Loucy (cell line): ENCODE measurements at regions not wholly inside any gene's neighbourhood (a gene's known extent, or its start where the extent isn't known, plus 50 kb on each side); places are given as distances from the start of the nearest gene placed in this dataset.

Source experiments
- H2AFZ ChIP-seq: fragments of 200-600 bp; sonication (generic); 2 replicates; pipeline ENCODE4 v1.6.0; 2016; ENCODE audit warnings: antibody characterized with exemption, mild to moderate bottlenecking, low read length, moderate library complexity
- H3F3A ChIP-seq: fragments of 200-600 bp; 2 replicates; pipeline ENCODE4 v1.6.0; 2016; ENCODE audit warnings: antibody characterized with exemption, low read depth, mild to moderate bottlenecking
- H3K27me3 ChIP-seq: fragments of 200-600 bp; sonication (generic); 2 replicates; pipeline ENCODE4 v1.6.1; 2014; ENCODE audit warnings: low read length, mild to moderate bottlenecking; ENCODE audit not compliant: insufficient read depth, poor library complexity, severe bottlenecking
- H3K36me3 ChIP-seq: fragments of 200-600 bp; sonication (generic); 2 replicates; pipeline ENCODE4 v1.6.1; 2016; ENCODE audit warnings: low read length; ENCODE audit not compliant: insufficient read depth
- H3K4me1 ChIP-seq: fragments of 200-600 bp; sonication (generic); 2 replicates; pipeline ENCODE4 v1.5.1; 2014; ENCODE audit warnings: low read length, mild to moderate bottlenecking; ENCODE audit not compliant: insufficient read depth, poor library complexity, severe bottlenecking
- H3K4me2 ChIP-seq: fragments of 200-600 bp; sonication (generic); 2 replicates; pipeline ENCODE4 v1.6.0; 2014; ENCODE audit warnings: antibody characterized with exemption, low read length, low read depth, mild to moderate bottlenecking; ENCODE audit not compliant: poor library complexity, severe bottlenecking
- H3K4me3 ChIP-seq: fragments of 200-600 bp; sonication (generic); 2 replicates; pipeline ENCODE4 v1.5.1; 2014; ENCODE audit warnings: low read length, mild to moderate bottlenecking, mixed read lengths; ENCODE audit not compliant: poor library complexity, severe bottlenecking
- H3K79me2 ChIP-seq: fragments of 200-600 bp; sonication (generic); 2 replicates; pipeline ENCODE4 v1.6.1; 2014; ENCODE audit warnings: low read length; ENCODE audit not compliant: insufficient read depth
- H3K9ac ChIP-seq: fragments of 200-600 bp; sonication (generic); 2 replicates; pipeline ENCODE4 v1.6.0; 2014; ENCODE audit warnings: mild to moderate bottlenecking, low read depth, low read length, moderate library complexity; ENCODE audit not compliant: poor library complexity, severe bottlenecking
- H3K9me2 ChIP-seq: fragments of 200-600 bp; sonication (generic); replicated peaks from 2 replicates; pipeline ENCODE4 v1.6.1; 2016; ENCODE audit warnings: low read depth, low read length, mixed read lengths
- H3K9me3 ChIP-seq: fragments of 200-600 bp; sonication (generic); 2 replicates; pipeline ENCODE4 v1.6.1; 2014; ENCODE audit warnings: mild to moderate bottlenecking, antibody characterized with exemption, low read length, low read depth; ENCODE audit not compliant: insufficient read depth
- H4K20me1 ChIP-seq: fragments of 200-600 bp; sonication (generic); 2 replicates; pipeline ENCODE4 v1.6.0; 2014; ENCODE audit warnings: antibody characterized with exemption, low read length, mild to moderate bottlenecking; ENCODE audit not compliant: insufficient read depth, poor library complexity, severe bottlenecking
- CTCF ChIP-seq: fragments of 200-600 bp; sonication (generic); conservative IDR thresholded peaks from 2 replicates; pipeline ENCODE4 v1.5.1; 2014; ENCODE audit warnings: mild to moderate bottlenecking, antibody characterized with exemption, low read length
- EZH2phosphoT487 ChIP-seq: fragments of 200-600 bp; IDR thresholded peaks from 2 replicates; pipeline ENCODE4 v1.6.1; 2018; ENCODE audit warnings: antibody characterized with exemption, mild to moderate bottlenecking, moderate library complexity, borderline replicate concordance

GRCh38 chrX:38895775-38896174 is 94.5 kb downstream of the MID1IP1 start:
- H3K4me2 ChIP-seq, result no peak overlapping the region
- no peaks in the 10 kb centered on the region for H3K79me2 ChIP-seq
- H2AFZ ChIP-seq, result no peak overlapping the region
- H3K4me3 ChIP-seq, result no peak overlapping the region
- H3K9me2 ChIP-seq, result no peaks in the 10 kb centered on the region
- H3K4me1 ChIP-seq, result peaks cover 17% of the 10 kb centered on the region
- H4K20me1 ChIP-seq, result no peaks in the 10 kb centered on the region
- TF ChIP-seq EZH2phosphoT487 (no peak), CTCF (no peak)
- no peaks in the 10 kb centered on the region for H3K9me3 ChIP-seq
- H3K36me3 ChIP-seq, result no peaks in the 10 kb centered on the region
- H3K9ac ChIP-seq, result no peak overlapping the region
- no peaks in the 10 kb centered on the region for H3K27me3 ChIP-seq
- H3F3A ChIP-seq, result no peaks in the 10 kb centered on the region

- Histone ChIP-seq H3K79me2 (no peaks in the 10 kb centered on the region), H3F3A (no peaks in the 10 kb centered on the region), H3K9ac (no peak overlapping the region), H3K36me3 (no peaks in the 10 kb centered on the region), H2AFZ (no peak overlapping the region), H3K9me3 (no peaks in the 10 kb centered on the region), H3K4me1 (peaks cover 12% of the 10 kb centered on the region), H3K4me2 (no peak overlapping the region), H3K27me3 (no peaks in the 10 kb centered on the region), H3K4me3 (no peak overlapping the region), H4K20me1 (no peaks in the 10 kb centered on the region), H3K9me2 (no peaks in the 10 kb centered on the region)
- TF ChIP-seq CTCF (no peak), EZH2phosphoT487 (no peak)
These were observed 95.6 kb downstream of the MID1IP1 start for GRCh38 chrX:38896724-38897298.

- no peak for TF ChIP-seq EZH2phosphoT487
- no peak for TF ChIP-seq CTCF
- H2AFZ ChIP-seq, result no peak overlapping the region
- no peak overlapping the region for H3K4me3 ChIP-seq
These were observed 97.0 kb downstream of the MID1IP1 start for GRCh38 chrX:38898261-38898660.

More at GRCh38 chrX:38898261-38898660, 97.0 kb downstream of the MID1IP1 start:
- Histone ChIP-seq H3K4me1 (peaks cover 6% of the 10 kb centered on the region), H3K36me3 (no peaks in the 10 kb centered on the region), H3K27me3 (no peaks in the 10 kb centered on the region), H4K20me1 (no peaks in the 10 kb centered on the region), H3K9me3 (no peaks in the 10 kb centered on the region), H3K79me2 (no peaks in the 10 kb centered on the region), H3K9me2 (no peaks in the 10 kb centered on the region), H3K4me2 (no peak overlapping the region), H3K9ac (no peak overlapping the region), H3F3A (no peaks in the 10 kb centered on the region)
